ENCODE measurements at regions not wholly inside any gene's neighbourhood (a gene's known extent, or its start where the extent isn't known, plus 50 kb on each side); places are given as distances from the start of the nearest gene placed in this dataset.

- H3K4me2 ChIP-seq (replicated peaks; ENCODE audit: low read depth, low read length, poor library complexity, severe bottlenecking), result no peak overlapping the region
- DNase-seq (no peak), ATAC-seq (ENCODE audit: low read depth) (no peak)
- H4K20me1 ChIP-seq (ENCODE audit: control insufficient read depth, insufficient read depth, low read length, poor library complexity, severe bottlenecking), result no peaks in the 10 kb centered on the region
- H3K27ac ChIP-seq (ENCODE audit: low read length in 2 of 2), result no peak overlapping the region
- peaks cover 5% of the 10 kb centered on the region for H3K27me3 Mint-ChIP-seq
- WGBS (ENCODE audit: insufficient coverage), result 93% methylated on average over 3 of the region's 5 CpGs
- no peaks in the 10 kb centered on the region for H3K9me3 Mint-ChIP-seq (ENCODE audit: insufficient read depth)
- intact Hi-C loops (cut with micrococcal nuclease), result no loop called here
- no peaks in the 10 kb centered on the region for H3K36me3 ChIP-seq (replicated peaks in 1 of 2; ENCODE audit: control extremely low read depth in 1 of 2, control insufficient read depth in 1 of 2, extremely low read depth in 1 of 2, insufficient read depth in 2 of 2, low read length in 1 of 2)
- H3K9ac ChIP-seq (ENCODE audit: low read length), result no peak overlapping the region
- no peak for TF ChIP-seq EZH2 (IDR thresholded peaks at IDR 0.05; ENCODE audit: borderline replicate concordance, insufficient read depth, low read depth, low read length, poor library complexity, severe bottlenecking)
- TF ChIP-seq CTCF (IDR thresholded peaks at IDR 0.05), result no peak
- no peak overlapping the region for H3K27ac Mint-ChIP-seq
- peaks cover 0 to 10% (median 0%) of the 10 kb centered on the region in 3 donors for H3K9me3 ChIP-seq (ENCODE audit: control extremely low read depth in 1 of 3, control insufficient read depth in 2 of 3, insufficient read depth in 1 of 3, low read length in 2 of 3)
- CTCF ChIA-PET, result no interaction called here
- H3K4me1 Mint-ChIP-seq, result no peaks in the 10 kb centered on the region
- no peak overlapping the region for H3K4me3 ChIP-seq (ENCODE audit: control extremely low read depth in 1 of 5, extremely low read depth in 1 of 5, insufficient read depth in 1 of 5, low read depth in 2 of 5, low read length in 4 of 5)
- no peak overlapping the region for H3K4me3 Mint-ChIP-seq
- H3K79me2 ChIP-seq (ENCODE audit: control insufficient read depth, insufficient read depth, low read length), result no peaks in the 10 kb centered on the region
- no peak overlapping the region for H2AFZ ChIP-seq (ENCODE audit: insufficient read depth, low read depth, low read length, poor library complexity, severe bottlenecking)
- peaks cover 0 to 3% (median 0%) of the 10 kb centered on the region in 4 experiments for H3K27me3 ChIP-seq (replicated peaks in 1 of 4; ENCODE audit: control extremely low read depth in 1 of 4, control insufficient read depth in 3 of 4, insufficient read depth in 4 of 4, low read length in 3 of 4)
- no peaks in the 10 kb centered on the region for H3K4me1 ChIP-seq (ENCODE audit: control insufficient read depth in 2 of 2, insufficient read depth in 2 of 2, low read length in 2 of 2)
- POLR2A ChIA-PET, result no interaction called here
Observed at GRCh38 chr9:88754886-88755285, 219.9 kb downstream of the NXNL2 start.

- Mint-ChIP-seq H3K9me3 (ENCODE audit: insufficient read depth) (no peaks in the 10 kb centered on the region), H3K27ac (no peak overlapping the region)
- CTCF ChIA-PET, result no interaction called here
Observed at GRCh38 chr9:88757406-88758010, 222.5 kb downstream of the NXNL2 start.

More at GRCh38 chr9:88757406-88758010, 222.5 kb downstream of the NXNL2 start:
- Histone ChIP-seq H3K27ac (ENCODE audit: low read length in 2 of 2) (no peak overlapping the region), H3K4me3 (ENCODE audit: control extremely low read depth in 1 of 5, extremely low read depth in 1 of 5, insufficient read depth in 1 of 5, low read depth in 2 of 5, low read length in 4 of 5) (no peak overlapping the region), H3K36me3 (replicated peaks in 1 of 2; ENCODE audit: control extremely low read depth in 1 of 2, control insufficient read depth in 1 of 2, extremely low read depth in 1 of 2, insufficient read depth in 2 of 2, low read length in 1 of 2) (no peaks in the 10 kb centered on the region), H3K9me3 (ENCODE audit: control extremely low read depth in 1 of 3, control insufficient read depth in 2 of 3, insufficient read depth in 1 of 3, low read length in 2 of 3) (no peaks in the 10 kb centered on the region), H3K27me3 (replicated peaks in 1 of 4; ENCODE audit: control extremely low read depth in 1 of 4, control insufficient read depth in 3 of 4, insufficient read depth in 4 of 4, low read length in 3 of 4) (peaks cover 0 to 3% (median 0%) of the 10 kb centered on the region in 4 experiments), H2AFZ (ENCODE audit: insufficient read depth, low read depth, low read length, poor library complexity, severe bottlenecking) (no peak overlapping the region), H3K4me2 (replicated peaks; ENCODE audit: low read depth, low read length, poor library complexity, severe bottlenecking) (no peak overlapping the region), H3K9ac (ENCODE audit: low read length) (no peak overlapping the region), H3K79me2 (ENCODE audit: control insufficient read depth, insufficient read depth, low read length) (no peaks in the 10 kb centered on the region), H4K20me1 (ENCODE audit: control insufficient read depth, insufficient read depth, low read length, poor library complexity, severe bottlenecking) (no peaks in the 10 kb centered on the region), H3K4me1 (ENCODE audit: control insufficient read depth in 2 of 2, insufficient read depth in 2 of 2, low read length in 2 of 2) (no peaks in the 10 kb centered on the region)
- POLR2A ChIA-PET, result no interaction called here
- Mint-ChIP-seq H3K4me1 (no peaks in the 10 kb centered on the region), H3K4me3 (no peak overlapping the region), H3K27me3 (peaks cover 20% of the 10 kb centered on the region)
- TF ChIP-seq EZH2 (IDR thresholded peaks at IDR 0.05; ENCODE audit: borderline replicate concordance, insufficient read depth, low read depth, low read length, poor library complexity, severe bottlenecking) (no peak), CTCF (IDR thresholded peaks at IDR 0.05) (no peak)
- WGBS (ENCODE audit: insufficient coverage), result 87% methylated on average over 4 of the region's 9 CpGs
- DNase-seq, result no peak
- no peak for ATAC-seq (ENCODE audit: low read depth)
- intact Hi-C loops (cut with micrococcal nuclease), result no loop called here

Data from B cell (primary cell).